DOHH2 (cell line): ENCODE measurements at regions not wholly inside any gene's neighbourhood (a gene's known extent, or its start where the extent isn't known, plus 50 kb on each side); places are given as distances from the start of the nearest gene placed in this dataset.

ENCODE experiments used
- CTCF ChIP-seq: fragments of 200-600 bp; sonication (generic); IDR thresholded peaks from one replicate; pipeline ENCODE4 v1.5.1; 2014; ENCODE audit warnings: antibody characterized with exemption, mild to moderate bottlenecking, low read depth, low read length; ENCODE audit not compliant: poor library complexity, severe bottlenecking
- EZH2phosphoT487 ChIP-seq: fragments of 200-600 bp; sonication (generic); IDR thresholded peaks from 2 replicates; pipeline ENCODE4 v1.6.1; 2017; ENCODE audit warnings: borderline replicate concordance, mild to moderate bottlenecking, antibody characterized with exemption, low read length, moderate library complexity, mixed read lengths

GRCh38 chr12:125503128-125503527 is 437.9 kb downstream of the AACS start:
- TF ChIP-seq CTCF (no peak), EZH2phosphoT487 (no peak)
